Kidney epithelial cell (primary cell): ENCODE measurements at regions not wholly inside any gene's neighbourhood (a gene's known extent, or its start where the extent isn't known, plus 50 kb on each side); places are given as distances from the start of the nearest gene placed in this dataset.
"Not testable (repeated sequence)": the region's sequence is repeated elsewhere in the genome, so short reads cannot be mapped to it uniquely, and the experiment has no call there.

Experiments used
- DNase-seq: peaks from one replicate; pipeline ENCODE4 v3.0.0-alpha.2; 2010; ENCODE audit warnings: low read depth
- H3K27me3 ChIP-seq: 2 replicates; pipeline ENCODE4 v1.6.0; 2011; ENCODE audit warnings: low read length; ENCODE audit not compliant: control insufficient read depth, insufficient read depth
- H3K36me3 ChIP-seq: 2 replicates; pipeline ENCODE4 v1.5.1; 2011; ENCODE audit warnings: low read length; ENCODE audit not compliant: control insufficient read depth, insufficient read depth
- H3K4me3 ChIP-seq: 2 replicates; pipeline ENCODE4 v1.5.1; 2011; ENCODE audit warnings: low read depth, mild to moderate bottlenecking, control low read depth, low read length
- TF ChIP-seq, protein P1 (sequence below): IDR thresholded peaks from 2 replicates; pipeline ENCODE4 v1.5.1; 2011; ENCODE audit warnings: mild to moderate bottlenecking, moderate library complexity, low read length, control low read depth, inconsistent platforms; ENCODE audit not compliant: insufficient read depth, poor library complexity, severe bottlenecking

GRCh38 chr5:124105326-124105725 is 593.3 kb downstream of the CSNK1G3 start:
- TF ChIP-seq, protein P1, sequence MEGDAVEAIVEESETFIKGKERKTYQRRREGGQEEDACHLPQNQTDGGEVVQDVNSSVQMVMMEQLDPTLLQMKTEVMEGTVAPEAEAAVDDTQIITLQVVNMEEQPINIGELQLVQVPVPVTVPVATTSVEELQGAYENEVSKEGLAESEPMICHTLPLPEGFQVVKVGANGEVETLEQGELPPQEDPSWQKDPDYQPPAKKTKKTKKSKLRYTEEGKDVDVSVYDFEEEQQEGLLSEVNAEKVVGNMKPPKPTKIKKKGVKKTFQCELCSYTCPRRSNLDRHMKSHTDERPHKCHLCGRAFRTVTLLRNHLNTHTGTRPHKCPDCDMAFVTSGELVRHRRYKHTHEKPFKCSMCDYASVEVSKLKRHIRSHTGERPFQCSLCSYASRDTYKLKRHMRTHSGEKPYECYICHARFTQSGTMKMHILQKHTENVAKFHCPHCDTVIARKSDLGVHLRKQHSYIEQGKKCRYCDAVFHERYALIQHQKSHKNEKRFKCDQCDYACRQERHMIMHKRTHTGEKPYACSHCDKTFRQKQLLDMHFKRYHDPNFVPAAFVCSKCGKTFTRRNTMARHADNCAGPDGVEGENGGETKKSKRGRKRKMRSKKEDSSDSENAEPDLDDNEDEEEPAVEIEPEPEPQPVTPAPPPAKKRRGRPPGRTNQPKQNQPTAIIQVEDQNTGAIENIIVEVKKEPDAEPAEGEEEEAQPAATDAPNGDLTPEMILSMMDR, result no peak
- no peaks in the 10 kb centered on the region for H3K36me3 ChIP-seq
- DNase-seq, result no peak
- no peaks in the 10 kb centered on the region for H3K27me3 ChIP-seq
- no peak overlapping the region for H3K4me3 ChIP-seq

DNA sequence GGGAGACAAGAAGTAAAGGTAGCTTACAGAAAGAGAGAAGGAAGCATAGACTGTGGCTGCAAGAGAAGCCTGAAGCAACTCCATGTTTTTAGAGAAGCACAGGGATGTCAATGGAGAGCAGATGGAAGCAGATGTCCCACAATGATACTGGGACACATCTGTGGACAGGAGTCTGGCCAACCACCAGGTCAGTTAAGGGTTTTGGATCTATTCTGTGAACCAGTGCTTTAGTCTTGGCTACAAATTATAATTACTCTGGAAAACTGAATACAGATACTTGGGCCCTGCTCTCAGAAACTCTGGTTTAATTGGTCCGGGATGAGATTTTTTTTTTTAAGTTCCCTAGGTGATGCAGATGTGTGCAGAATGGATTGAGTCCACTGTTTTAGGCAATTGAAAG is 592.8 kb downstream of the CSNK1G3 start:
- TF ChIP-seq, protein P1, result no peak
- no peaks in the 10 kb centered on the region for H3K36me3 ChIP-seq
- no peak for DNase-seq
- H3K27me3 ChIP-seq, result no peaks in the 10 kb centered on the region
- no peak overlapping the region for H3K4me3 ChIP-seq

DNA sequence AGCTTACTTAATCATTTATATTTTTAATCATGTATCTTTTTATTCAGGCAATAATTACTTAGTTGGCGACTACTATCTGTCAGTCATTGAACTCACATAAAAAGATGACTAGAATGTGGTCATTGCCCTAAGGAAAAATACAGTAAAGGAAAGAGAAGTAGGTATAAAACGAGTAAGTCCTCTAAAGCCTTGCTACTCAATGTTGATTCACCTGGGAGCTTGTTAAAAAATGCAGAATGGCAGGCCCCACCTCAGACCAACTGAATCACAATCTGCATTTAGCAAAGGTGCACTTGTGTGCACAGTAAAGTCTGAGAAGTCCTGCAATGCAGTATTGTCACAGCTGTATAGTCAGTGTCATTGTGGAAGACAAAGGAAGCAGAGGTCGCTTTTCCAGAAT is 592.4 kb downstream of the CSNK1G3 start:
- no peak overlapping the region for H3K4me3 ChIP-seq
- no peaks in the 10 kb centered on the region for H3K27me3 ChIP-seq
- TF ChIP-seq, protein P1, result no peak
- DNase-seq, result no peak
- H3K36me3 ChIP-seq, result no peaks in the 10 kb centered on the region

DNA sequence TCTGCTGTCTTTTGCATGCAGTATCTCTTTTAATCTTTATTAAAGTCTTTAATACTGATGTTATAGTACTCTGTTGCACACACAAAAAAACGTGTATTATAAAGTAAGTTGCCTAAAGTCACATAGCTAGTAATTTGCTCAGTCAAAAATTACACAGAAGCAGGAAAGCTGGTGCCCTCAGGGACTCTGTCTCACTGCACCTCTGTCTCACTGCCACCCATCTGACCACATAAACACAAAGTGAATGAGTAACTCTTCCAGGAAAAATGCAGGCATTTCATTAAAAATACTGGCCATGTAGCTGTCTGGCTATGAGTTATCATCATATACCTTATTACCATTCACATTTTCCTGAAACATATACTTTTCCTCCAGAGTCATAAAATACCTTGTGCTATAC is 591.7 kb downstream of the CSNK1G3 start:
- TF ChIP-seq, protein P1, result no peak
- peak; percentile 48 for DNase-seq
- no peaks in the 10 kb centered on the region for H3K36me3 ChIP-seq
- no peaks in the 10 kb centered on the region for H3K27me3 ChIP-seq
- no peak overlapping the region for H3K4me3 ChIP-seq

GRCh38 chr5:124103056-124103455 is 591.1 kb downstream of the CSNK1G3 start:
- H3K36me3 ChIP-seq, DNase-seq, H3K4me3 ChIP-seq, H3K27me3 ChIP-seq: not testable (repeated sequence)

GRCh38 chr5:124102486-124102885 is 590.5 kb downstream of the CSNK1G3 start:
- TF ChIP-seq, protein P1, result no peak
- H3K4me3 ChIP-seq, result no peak overlapping the region
- no peak for DNase-seq
- no peaks in the 10 kb centered on the region for H3K36me3 ChIP-seq
- no peaks in the 10 kb centered on the region for H3K27me3 ChIP-seq
